NB4 (cell line): ENCODE measurements at regions not wholly inside any gene's neighbourhood (a gene's known extent, or its start where the extent isn't known, plus 50 kb on each side); places are given as distances from the start of the nearest gene placed in this dataset.

Experiments used
- MYC ChIP-seq: IDR thresholded peaks from 2 replicates; pipeline ENCODE4 v1.6.1; 2011; ENCODE audit warnings: low read depth, low read length
- POLR2A ChIP-seq: IDR thresholded peaks from 2 replicates; pipeline ENCODE4 v1.6.1; 2011; ENCODE audit warnings: mild to moderate bottlenecking; ENCODE audit not compliant: insufficient read length; ENCODE audit errors: extremely low read depth
- TF ChIP-seq, protein P1 (sequence below): IDR thresholded peaks from one replicate; pipeline ENCODE4 v1.5.1; 2012; ENCODE audit warnings: low read depth, low read length
- TF ChIP-seq, protein P2 (sequence below): IDR thresholded peaks from 2 replicates; pipeline ENCODE4 v1.6.1; 2011; ENCODE audit warnings: low read depth, low read length

GRCh38 chrX:34813618-34814017 lies 129.0 kb upstream of the FAM47B start:
- TF ChIP-seq, protein P1, sequence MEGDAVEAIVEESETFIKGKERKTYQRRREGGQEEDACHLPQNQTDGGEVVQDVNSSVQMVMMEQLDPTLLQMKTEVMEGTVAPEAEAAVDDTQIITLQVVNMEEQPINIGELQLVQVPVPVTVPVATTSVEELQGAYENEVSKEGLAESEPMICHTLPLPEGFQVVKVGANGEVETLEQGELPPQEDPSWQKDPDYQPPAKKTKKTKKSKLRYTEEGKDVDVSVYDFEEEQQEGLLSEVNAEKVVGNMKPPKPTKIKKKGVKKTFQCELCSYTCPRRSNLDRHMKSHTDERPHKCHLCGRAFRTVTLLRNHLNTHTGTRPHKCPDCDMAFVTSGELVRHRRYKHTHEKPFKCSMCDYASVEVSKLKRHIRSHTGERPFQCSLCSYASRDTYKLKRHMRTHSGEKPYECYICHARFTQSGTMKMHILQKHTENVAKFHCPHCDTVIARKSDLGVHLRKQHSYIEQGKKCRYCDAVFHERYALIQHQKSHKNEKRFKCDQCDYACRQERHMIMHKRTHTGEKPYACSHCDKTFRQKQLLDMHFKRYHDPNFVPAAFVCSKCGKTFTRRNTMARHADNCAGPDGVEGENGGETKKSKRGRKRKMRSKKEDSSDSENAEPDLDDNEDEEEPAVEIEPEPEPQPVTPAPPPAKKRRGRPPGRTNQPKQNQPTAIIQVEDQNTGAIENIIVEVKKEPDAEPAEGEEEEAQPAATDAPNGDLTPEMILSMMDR = no peak
- no peak for TF ChIP-seq POLR2A
- TF ChIP-seq, protein P2, sequence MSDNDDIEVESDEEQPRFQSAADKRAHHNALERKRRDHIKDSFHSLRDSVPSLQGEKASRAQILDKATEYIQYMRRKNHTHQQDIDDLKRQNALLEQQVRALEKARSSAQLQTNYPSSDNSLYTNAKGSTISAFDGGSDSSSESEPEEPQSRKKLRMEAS = no peak
- no peak for TF ChIP-seq MYC
